GM18505 (cell line): ENCODE measurements at regions not wholly inside any gene's neighbourhood (a gene's known extent, or its start where the extent isn't known, plus 50 kb on each side); places are given as distances from the start of the nearest gene placed in this dataset.

ENCODE experiments used
- ATAC-seq: cut with Tn5 transposase; IDR thresholded peaks from one replicate; pipeline ENCODE4 v1.9.1; 2021; ENCODE audit not compliant: unreplicated experiment
- POLR2A ChIP-seq: IDR thresholded peaks from 4 replicates; pipeline ENCODE4 v1.6.1; 2011; ENCODE audit warnings: borderline replicate concordance; ENCODE audit not compliant: insufficient read depth, insufficient read length; ENCODE audit errors: extremely low read depth

DNA sequence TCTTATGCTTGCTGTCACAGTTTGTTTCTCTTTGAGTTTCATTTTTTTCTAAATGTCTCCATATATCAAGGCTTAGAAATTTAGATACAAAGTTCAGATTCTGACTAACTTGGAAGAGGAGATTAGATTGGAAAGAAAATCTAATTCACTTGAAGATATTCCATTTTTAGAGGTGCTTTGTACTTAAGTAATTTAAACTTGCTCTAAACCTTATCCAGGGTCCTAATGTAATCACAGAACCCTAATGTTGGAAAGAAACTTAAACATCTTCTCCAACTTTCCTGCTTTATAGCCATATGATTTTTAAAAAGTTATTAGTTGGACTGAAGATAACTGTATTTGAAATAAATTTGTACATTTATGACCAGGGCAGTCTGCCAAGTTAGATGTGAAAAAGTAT is 81.1 kb upstream of the ARHGEF3 start:
- ATAC-seq: no peak
- no peak for TF ChIP-seq POLR2A

DNA sequence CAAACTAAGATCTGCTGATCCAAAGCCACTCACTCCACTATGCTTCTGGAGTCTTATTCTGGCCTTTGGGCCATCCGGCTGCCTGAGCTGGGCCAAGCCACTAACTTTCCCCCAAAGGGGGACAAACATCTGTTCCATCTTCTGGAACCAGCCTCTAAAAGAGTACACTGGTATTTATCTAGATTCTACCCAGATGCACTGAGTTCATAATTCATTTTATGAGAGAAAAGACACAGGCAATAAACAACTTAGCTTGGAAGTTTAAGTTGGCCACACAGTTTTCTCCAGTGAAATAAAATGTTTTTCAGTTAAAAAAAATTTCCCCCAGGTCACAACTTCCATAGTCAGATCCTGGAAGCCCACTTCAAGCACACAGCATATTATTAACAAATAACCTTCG is 80.1 kb upstream of the ARHGEF3 start:
- no peak for ATAC-seq
- no peak for TF ChIP-seq POLR2A

DNA sequence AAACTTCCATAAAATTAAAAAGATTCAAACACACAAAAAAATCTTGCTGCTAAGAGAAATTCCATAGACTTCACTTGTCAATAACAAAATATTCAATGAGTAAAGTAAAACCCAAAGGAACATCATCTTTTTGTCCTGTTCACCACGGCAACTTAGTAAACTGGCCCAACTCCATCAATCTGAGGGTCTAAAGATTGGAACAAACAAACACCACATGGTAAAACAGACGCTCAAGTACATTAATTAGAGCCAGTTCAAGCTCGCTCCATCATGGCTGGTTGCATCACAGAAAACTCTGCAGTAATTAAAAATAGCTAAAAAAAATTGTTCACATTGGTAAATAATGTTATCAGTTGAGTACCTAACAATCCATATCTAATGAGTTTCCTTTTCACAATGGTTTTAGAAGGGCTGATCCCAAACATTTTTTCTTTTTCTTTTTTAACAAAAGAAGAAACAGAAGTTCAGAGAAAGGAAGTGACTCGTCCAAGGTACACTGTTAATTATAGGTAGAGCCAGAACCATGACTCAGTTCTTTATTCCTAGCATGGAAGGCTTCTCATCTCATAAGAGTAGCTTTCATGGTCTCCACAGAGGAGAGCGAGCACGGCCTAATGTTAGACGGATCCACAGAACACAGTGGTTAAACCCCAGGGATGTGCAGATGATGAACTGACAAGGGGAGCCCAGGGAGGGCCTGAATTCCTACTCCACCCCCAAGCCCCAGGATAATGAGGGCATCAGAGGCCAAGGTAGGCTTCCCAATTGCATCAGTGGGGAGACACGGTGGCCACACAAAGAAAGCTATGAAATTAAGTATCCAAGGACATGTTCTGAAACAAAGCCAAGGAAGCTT is 79.2 kb upstream of the ARHGEF3 start:
- no peak for TF ChIP-seq POLR2A
- ATAC-seq: no peak

DNA sequence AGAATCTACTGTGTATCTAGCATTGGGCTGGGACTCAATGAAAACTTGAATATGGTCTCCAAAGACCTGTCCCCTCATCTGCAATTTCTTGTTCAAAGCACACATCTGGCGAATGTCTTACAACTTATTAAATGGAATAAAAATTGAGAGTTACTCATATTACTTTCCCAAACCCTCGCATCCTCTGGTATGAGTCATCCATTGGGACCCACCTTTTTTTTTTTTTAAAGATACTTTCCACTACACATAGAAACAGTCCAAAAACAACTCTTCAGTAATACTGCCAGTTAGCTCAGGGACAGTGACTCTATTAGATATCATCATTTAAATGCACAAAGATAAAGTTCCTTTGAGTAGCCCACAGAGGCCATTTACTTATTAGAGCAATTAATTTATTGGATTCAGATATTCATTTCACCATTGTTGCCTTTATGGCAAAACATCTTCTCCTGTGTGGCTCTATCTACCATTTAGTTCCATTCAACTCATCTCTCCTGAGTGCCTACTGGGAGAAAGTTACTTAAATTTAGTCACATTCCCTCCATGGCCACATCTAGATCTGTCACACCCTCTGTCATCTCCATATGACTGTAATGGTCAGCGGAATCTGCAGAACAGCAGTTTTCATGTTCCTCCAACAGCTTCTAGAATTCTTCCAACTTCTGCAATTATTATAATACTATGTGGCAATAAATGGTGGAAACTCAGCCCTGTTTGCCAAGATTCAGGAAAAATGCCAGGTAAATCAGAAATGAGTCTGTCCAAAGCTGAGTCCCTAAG is 77.9 kb upstream of the ARHGEF3 start:
- no peak for ATAC-seq
- no peak for TF ChIP-seq POLR2A

DNA sequence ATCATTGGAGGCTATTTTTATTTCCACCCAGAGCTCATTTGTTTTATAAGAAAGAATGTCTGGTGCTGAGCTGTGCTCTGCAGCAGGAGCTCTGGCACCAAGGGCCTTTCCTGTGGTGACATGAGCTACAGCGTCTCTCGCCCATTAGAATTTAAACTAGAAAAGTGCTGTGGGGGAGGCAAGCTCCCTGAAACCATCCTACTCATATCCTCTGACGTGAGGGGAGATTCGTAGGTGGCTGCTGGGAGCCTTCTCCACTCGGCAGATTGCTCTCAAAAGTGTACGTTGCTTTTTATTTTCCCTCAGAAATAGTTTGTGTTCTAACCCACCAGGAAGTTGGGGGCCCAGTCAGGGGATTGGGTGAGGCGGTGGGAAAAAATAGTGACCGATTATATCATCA is 76.3 kb upstream of the ARHGEF3 start:
- ATAC-seq: no peak
- no peak for TF ChIP-seq POLR2A

DNA sequence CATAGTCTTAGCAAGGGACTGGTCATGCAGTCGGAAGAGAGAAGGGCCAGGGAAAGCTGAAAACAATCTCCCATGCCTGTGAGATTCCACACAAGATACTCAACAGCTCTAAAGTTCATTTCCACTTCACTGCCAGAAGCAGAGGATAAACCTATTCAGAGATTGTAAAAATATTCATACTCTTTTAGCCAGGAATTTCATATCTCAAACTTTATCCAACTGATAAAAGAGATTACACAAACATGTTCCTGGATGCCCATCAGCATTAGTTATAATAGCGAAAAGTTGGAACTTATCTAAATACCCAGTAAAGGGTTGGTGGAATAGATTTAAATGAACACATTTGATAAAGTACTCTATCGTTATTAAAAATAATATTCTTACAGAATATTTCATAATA is 75.2 kb upstream of the ARHGEF3 start:
- ATAC-seq: no peak
- TF ChIP-seq POLR2A: no peak

DNA sequence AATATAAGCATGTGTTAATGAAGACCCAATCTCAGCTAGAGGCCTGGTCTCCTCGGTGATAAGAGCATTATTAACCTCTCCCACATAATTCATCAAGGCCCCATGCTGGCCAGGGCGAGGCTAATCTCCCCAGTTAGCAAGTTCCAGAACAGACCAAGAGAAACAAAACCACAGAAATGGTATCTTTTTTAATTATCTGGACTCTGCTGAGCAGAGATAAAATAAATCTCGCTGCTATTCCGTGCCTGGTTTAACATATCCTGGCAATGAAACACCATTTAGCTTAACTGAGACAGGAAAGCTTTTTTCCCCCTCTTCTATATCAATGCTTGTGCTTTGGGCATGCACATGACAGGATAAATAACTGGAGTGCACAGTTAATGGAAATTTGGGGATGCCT is 72.5 kb upstream of the ARHGEF3 start:
- ATAC-seq: no peak
- no peak for TF ChIP-seq POLR2A

DNA sequence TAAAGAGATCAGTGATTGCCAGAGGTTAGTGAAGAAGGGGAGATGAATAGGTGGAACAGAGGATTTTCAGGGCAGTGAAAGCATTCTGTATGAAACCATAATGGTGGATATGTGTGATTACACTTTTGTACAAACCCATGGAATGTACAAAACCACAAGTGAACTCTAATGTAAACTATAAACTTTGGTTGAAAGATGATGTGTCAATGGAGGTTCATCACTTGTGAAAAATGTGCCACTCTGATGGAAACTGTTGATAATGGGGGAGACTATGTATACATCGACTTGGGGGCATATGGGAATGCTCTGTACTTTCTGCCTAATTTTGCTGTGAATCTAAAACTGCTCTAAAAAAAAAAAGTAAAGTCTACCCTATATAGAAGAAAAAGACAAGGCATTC is 68.7 kb upstream of the ARHGEF3 start:
- TF ChIP-seq POLR2A: no peak
- ATAC-seq: no peak

DNA sequence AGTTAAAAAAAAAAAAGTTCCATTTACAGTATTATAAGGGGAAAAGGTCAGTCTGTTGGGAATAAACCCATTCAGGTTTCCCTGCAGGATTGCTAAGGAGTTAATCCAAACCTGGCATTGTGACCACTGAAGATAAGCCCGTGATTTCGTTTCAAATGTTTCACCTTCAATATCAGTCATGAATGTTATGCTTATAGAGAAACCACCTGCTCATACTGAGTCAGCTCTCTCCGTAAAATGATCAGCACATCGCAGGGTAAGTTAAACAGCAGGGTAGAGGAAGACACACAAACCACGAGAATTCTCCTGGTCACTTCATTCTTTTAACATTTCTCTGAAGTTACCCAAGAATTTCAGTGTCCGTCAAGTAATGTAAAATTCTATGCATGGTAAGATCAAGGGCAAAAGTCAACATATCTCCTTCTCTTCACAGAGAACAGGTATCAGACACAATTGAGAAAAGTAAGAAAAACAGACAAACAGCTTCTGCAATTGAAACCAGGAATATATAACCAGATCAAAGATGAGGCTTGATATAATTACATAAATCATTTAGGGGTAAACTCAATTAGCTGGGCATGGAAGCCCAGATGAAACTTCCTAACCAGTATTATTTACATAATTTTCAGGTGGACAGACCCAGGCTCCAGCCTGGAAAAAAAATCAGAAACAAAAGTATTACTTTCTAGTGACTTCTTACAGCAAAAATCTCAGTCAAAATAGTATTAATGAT is 67.6 kb upstream of the ARHGEF3 start:
- TF ChIP-seq POLR2A: no peak
- no peak for ATAC-seq

DNA sequence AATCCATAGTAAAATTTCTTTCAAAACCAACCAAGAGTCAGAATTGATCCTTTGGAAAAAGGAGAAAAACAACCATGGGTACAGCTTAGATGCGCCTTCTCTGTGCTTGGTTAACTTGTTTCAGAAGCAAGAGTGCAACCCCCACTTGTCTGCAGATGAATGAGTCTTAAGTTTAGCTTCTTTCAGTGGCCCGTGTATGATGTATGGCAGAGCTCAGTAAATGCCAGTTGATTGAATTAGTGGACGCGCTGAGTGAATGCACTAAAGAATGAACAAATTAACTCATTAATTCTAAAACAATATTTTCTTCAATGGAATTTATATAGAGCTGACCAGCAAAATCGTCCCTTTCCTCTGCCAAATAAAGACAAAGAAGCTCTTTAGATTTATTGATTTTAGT is 67.0 kb upstream of the ARHGEF3 start:
- ATAC-seq: no peak
- TF ChIP-seq POLR2A: no peak

DNA sequence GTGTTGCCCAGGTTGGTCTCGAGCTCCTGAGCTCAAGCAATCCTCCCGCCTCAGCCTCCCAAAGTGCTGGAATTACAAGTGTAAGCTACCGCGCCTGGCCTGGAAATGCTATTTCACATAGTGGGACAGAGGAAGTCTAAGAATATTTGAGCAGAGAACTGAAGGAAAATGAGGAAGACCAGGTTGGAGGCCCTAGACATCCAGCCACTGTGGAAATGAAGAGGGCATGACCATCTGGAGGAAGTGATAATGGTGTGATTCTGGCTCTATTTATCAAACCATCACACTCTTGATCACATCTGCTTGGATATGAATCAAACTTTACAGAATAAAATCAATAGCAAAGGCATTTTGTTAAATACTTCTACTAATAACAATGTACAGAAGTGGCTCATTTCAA is 65.9 kb upstream of the ARHGEF3 start:
- TF ChIP-seq POLR2A: no peak
- ATAC-seq: no peak

DNA sequence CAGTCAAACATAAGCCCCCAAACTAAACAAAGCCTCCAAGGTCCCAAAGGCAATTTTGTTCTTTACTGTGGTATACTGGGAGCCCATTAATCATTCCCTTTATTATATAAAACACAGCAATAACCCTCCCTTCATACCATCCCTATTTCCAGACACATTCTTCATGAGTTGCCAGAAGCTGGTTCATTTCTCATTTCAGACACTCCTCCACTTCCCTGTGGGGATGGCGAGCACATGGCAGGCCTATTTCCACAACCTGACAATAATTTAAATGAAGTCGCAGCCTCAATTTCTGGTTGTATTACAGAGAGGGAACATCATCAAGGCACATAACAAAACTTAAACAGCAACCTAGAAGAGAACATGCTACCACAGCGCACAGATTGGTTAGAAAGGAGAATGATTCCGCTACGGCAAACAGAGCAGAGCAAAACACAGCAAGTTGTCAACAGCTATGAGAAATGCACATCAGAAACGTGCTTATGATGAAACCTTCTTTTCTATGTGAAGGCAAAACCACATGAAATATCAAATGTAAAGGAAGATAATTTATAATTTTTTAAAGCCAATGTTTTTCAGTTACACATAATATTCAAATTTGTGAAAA is 63.3 kb upstream of the ARHGEF3 start:
- ATAC-seq: no peak
- TF ChIP-seq POLR2A: no peak

DNA sequence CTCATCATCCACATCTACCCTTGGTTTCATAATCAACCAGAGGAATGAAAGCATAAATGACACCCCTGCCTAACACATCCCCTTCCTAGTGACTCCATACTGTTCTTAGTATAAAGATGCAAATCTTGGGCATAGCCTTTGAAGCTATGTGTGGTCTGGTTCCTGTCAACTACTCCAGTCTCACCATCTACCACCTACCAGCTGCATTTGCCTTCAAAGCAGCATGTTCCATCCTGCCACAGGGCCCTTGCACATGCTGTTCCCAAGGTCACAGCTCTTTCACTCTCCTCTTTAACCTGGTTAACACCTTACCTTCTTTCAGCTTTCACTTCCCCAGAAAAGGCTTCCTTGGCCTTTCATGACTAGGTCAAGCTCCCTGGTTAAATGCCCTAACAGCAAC is 62.3 kb upstream of the ARHGEF3 start:
- no peak for TF ChIP-seq POLR2A
- ATAC-seq: no peak
